Astrocyte of the cerebellum (primary cell): ENCODE measurements at regions not wholly inside any gene's neighbourhood (a gene's known extent, or its start where the extent isn't known, plus 50 kb on each side); places are given as distances from the start of the nearest gene placed in this dataset.

Experiments used
- DNase-seq: peaks from one replicate; pipeline ENCODE4 v3.0.0-alpha.2; 2011; ENCODE audit warnings: low read depth
- H3K4me3 ChIP-seq: 2 replicates; pipeline ENCODE4 v1.5.1; 2011; ENCODE audit warnings: mild to moderate bottlenecking, low read depth, low read length, moderate library complexity
- CTCF ChIP-seq: IDR thresholded peaks from 2 replicates; pipeline ENCODE4 v1.5.1; 2012; ENCODE audit warnings: low read length, low read depth, moderate library complexity, mild to moderate bottlenecking; ENCODE audit errors: missing control alignments
- in situ Hi-C: cut with HindIII; loops from 2 replicates; pipeline ENCODE4 v1.10.0; 2017; ENCODE audit warnings: low sequenced_read_pairs

- in situ Hi-C loops = no loop called here
- TF ChIP-seq CTCF = no peak
- H3K4me3 ChIP-seq = no peak overlapping the region
- DNase-seq = no peak
Observed at GRCh38 chr3:178479446-178479845, 56.8 kb upstream of the KCNMB2 start.

GRCh38 chr3:178479860-178480259 lies 56.4 kb upstream of the KCNMB2 start:
- TF ChIP-seq CTCF = no peak
- H3K4me3 ChIP-seq = no peak overlapping the region
- in situ Hi-C loops = no loop called here
- no peak for DNase-seq

GRCh38 chr3:178480274-178480673 lies 56.0 kb upstream of the KCNMB2 start:
- DNase-seq = no peak
- in situ Hi-C loops = no loop called here
- no peak for TF ChIP-seq CTCF
- H3K4me3 ChIP-seq = no peak overlapping the region

GRCh38 chr3:178480795-178481194 lies 55.4 kb upstream of the KCNMB2 start:
- DNase-seq = no peak
- in situ Hi-C loops = no loop called here
- no peak overlapping the region for H3K4me3 ChIP-seq
- TF ChIP-seq CTCF = no peak

- TF ChIP-seq CTCF = no peak
- in situ Hi-C loops = no loop called here
- DNase-seq = no peak
- H3K4me3 ChIP-seq = no peak overlapping the region
Observed at GRCh38 chr3:178482981-178483380, 53.3 kb upstream of the KCNMB2 start.

- TF ChIP-seq CTCF = no peak
- no peak for DNase-seq
- in situ Hi-C loops = no loop called here
- H3K4me3 ChIP-seq = no peak overlapping the region
Observed at GRCh38 chr3:178483704-178484103, 52.5 kb upstream of the KCNMB2 start.

- peak; percentile 64 for DNase-seq
- no peak for TF ChIP-seq CTCF
- H3K4me3 ChIP-seq = no peak overlapping the region
- in situ Hi-C loops = no loop called here
Observed at GRCh38 chr3:178485756-178486155, 50.5 kb upstream of the KCNMB2 start.
